HG03442 (cell line): ENCODE measurements at regions not wholly inside any gene's neighbourhood (a gene's known extent, or its start where the extent isn't known, plus 50 kb on each side); places are given as distances from the start of the nearest gene placed in this dataset.

ENCODE experiments used
- ATAC-seq: cut with Tn5 transposase; IDR thresholded peaks from one replicate; pipeline ENCODE4 v1.9.1; 2021; ENCODE audit warnings: mild to moderate bottlenecking, moderate library complexity; ENCODE audit not compliant: unreplicated experiment

DNA sequence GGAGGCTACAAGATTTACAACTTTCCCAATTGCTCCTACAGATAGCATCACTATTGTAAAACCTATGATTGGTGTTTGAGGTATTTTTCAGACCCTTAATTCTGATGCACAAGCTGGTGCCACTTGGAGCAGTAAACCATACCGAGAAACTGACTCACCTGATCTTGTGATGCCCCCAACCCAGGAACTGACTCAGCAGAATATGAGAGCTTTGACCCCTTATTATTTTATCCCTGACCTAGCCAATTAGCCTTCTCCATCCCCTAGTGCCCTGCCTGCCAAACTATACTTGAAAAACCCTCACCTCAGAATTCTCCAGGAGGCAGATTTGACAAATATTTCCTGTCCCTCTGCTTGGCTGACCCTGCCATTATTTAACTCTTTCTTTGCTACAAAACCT is 585.9 kb upstream of the GHITM start:
- ATAC-seq, result no peak

DNA sequence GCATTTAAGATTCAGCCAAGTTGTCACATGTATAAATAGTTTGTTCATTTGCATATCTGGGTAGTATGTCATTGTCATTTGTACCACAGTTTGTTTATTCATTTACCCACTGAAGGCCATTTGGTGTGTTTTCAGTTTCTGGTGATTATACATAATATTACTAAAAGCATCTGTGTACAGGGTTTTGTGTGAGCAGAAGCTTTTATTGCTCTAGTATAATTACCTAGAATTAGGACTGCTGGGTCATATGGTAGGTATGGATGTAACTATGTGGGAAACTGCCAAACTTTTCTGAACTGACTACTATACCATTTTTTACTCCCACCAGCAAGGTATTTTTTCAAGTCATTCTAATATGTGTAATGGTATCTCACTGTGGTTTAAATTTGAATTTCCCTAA is 584.0 kb upstream of the GHITM start:
- ATAC-seq, result peak; percentile 63

DNA sequence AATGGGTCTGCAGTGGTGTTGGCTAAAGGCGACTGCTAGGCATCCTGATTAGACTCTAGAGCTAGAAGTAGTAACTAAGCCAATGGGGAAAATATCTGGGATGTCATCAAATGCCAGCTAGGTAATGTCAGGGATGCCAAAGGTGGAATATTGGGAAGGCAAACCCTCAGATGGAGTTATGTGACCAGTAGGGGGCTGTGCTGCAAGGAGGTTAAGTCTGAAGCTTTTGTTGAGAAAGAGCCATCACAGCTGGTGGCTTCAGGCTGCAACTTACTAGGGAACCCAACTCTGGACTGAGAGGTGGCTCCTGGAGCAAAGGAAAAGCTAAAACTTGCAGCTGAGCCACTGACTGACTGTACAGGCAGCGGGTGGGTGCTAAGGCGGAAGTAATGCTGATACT is 576.9 kb upstream of the GHITM start:
- no peak for ATAC-seq

DNA sequence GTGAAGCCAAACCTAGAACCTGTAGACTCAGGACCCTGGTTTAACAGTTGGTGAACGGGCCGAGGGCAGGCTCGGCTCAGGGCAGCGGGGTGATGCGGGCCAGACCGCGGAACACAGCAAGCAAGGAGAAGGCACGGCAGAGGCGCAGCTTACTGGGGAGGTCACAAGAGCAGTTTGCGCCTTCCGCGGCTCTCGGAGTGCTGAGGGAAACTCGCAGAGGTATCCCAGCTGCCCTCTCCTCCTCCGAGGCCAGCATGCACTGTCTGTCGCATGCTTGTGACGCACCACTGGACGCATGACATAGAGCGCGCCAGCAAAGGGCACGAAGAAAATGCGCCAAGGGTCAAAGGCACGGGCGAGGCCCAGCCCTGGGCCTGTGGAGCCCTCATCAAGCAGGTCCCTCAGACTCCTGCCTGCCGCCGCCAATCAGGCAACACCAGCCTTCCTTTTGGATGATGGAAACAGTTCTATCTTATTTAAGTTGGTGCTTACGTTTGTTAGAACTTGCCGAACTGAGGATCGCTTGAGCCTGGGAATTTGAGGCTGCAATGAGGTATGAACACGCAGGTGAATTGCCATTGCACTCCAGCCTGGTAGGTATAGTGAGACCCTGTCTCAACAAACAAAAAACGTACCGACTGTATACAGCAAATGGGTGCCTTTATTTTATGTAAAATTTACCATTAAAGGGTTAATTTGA is 574.3 kb upstream of the GHITM start:
- ATAC-seq, result no peak

DNA sequence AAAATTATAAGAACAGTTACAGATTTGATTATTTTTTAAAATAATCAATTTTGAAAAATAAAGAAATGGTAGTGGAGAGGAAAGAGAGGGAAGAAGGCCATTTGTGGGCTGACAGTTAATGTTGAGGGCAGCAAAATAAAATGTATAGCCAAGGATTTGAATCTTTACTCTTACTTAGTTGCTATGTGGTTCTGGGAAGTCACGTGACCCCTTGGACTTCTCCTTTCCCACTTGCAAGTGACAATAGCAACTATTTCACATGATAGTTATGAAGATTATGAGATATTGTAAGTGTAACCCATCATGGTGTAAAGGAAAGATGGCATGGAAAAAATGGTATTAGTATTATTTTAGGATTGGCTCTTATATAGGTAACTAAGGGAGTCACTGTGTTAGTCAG is 567.3 kb upstream of the GHITM start:
- no peak for ATAC-seq

DNA sequence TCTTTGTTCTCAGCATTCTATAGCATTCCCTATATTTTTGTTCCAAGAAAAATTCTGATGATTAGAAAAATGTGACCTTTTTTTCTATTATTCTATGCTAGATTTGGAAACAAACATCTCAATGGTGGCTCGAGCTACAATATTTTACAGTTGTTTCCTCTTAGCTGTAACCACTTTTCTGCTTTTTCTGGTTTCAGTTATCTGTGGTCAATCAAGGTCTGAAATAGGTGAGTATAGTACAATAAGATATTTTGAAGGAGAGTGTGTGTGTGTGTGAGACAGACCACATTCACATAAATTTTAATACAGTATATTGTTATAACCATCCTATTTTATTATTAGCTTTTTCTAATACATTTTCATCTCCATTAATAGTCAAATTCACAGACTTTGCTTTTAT is 564.5 kb upstream of the GHITM start:
- ATAC-seq, result peak; percentile 52

DNA sequence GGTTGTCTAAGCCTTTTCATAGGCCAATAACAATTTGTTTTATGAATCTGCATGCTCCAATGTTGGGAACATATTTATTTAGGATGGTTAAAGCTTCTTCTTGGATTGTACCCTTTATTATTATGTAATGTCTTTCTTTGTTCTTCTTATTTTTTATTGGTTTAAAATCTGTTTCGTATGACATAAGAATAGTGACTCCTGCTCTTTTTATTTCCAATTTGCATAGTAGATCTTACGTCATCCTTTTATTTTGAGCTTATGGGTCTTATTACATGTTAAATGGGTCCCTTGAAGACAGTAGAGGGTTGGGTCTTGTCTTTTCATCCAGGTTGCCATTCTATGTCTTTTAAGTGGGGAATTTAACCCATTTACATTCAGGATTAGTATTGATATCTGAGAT is 561.9 kb upstream of the GHITM start:
- ATAC-seq, result no peak

DNA sequence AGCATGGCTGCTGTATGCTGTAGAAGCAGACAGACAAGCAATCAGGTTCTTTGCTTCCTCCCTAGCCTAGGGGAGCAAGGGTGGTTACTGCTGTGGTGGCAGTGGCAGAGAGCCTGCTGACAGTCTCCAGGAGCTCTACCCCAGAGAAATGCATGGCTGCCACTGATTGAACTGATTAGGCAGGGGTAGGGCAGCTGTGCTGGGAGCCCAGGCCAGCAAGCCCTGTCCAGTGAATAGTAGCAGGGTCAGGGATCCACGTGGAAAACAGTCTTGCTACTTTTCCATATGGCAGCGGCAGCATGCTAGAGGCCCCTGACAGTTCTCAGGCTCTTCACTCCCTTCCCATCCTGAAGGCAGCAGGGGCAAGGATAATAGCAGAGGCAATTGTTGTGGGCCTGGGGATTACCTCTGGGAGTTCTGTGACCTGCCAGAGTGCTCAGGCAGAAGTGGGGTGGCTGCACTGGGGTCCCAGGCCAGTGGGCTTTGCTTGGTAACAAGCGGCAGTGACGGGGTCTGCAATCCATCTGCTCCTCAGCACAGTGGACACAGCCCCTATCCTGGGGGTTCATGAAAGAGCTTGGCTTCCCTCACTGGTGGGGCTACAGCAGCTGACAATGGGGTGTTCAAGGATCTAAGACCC is 558.8 kb upstream of the GHITM start:
- no peak for ATAC-seq

DNA sequence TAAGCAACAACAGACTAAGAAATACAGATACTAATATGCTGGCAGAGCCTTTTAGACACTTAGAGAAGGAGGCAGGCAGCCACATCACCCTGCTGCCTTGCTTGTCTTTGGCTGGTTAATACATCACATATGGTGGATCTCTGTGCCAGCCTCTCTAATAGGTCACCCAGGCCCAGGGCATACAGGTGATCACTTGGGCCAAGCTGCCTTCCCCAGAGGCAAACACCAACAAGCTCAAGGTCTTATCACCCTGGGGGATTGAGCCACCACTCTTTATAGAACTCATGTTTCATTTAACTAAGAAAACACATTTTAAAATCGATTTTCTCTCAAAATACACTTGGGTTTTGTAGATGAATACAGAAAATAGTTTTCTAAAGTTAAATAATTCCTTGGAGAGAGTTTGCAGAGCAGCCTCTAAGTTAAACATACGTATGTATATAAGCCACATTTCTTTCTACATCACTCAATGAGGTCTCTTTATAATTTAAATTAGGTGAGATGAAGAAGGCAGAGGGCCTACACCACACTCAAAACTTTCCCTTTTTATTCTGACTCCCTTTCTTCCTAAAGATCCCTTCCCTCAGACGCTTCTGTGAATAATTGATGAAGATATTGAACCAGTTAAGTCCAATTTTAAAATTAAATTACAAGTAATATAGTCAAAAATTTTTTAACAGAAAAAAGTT is 556.8 kb upstream of the GHITM start:
- ATAC-seq, result no peak

DNA sequence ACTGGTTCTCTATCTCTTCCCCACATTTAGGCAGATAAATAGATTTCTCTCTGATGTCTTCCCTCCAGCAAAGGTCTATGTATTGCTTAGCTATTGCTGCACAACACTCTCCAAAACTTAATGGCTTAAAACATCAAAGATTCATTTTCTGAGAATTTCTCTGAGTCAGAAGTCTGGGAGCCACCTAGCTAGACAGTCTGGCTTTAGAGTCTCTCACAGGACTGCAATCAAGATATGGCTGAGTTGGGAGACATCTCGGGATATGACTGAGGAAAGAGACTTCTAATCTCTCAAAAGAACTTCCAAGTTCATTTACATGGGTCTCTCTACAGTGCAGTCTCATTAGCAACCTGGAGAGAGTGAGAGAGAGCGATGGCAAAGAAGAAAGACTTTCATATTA is 553.6 kb upstream of the GHITM start:
- no peak for ATAC-seq

DNA sequence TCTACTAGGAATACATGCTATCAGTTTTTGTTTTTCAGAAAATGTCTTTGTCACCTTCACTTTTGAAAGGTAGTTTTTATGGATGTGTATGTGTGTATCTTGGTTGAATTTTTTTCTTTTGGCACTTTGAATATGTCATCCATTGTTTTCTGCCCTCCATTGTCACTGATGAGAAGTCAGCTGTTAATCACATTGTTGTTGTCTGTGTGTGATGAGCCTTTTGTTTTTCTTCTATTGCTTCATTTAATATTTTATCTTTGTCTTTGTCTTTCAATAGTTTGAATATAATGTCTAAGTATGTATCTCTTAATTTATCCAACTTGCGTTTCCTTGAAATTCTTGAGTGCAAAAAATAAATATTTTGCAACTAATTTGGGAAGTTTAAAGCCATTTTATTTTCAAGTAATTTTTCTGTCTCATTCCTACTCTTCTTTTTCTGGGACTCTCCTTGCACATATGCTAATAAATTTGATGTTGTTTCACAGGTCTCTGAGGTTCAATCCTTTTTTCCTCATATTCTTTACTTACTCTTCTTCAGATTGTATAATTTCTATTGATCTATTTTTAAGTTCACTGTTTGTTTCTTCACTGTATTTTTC is 546.9 kb upstream of the GHITM start:
- ATAC-seq, result no peak

DNA sequence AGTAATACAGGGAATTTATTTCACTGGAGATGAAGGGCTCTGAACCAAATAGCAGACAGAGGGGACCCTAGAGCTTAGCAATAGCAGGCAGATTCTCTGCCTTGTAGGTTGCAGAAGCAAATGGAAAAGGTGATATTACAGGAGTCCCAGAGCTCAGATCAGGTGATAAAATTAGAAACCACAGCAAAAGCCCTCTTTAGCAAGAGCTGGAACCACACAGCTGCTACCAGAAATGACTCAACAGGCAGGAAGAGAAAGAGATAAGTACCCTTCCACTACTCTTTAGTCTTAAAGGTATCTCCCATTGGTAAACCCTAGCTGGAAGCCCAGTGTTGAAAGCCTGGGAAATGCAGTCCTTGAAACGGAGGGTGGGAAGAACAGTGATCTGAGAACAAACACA is 535.6 kb upstream of the GHITM start:
- peak; percentile 99 for ATAC-seq

DNA sequence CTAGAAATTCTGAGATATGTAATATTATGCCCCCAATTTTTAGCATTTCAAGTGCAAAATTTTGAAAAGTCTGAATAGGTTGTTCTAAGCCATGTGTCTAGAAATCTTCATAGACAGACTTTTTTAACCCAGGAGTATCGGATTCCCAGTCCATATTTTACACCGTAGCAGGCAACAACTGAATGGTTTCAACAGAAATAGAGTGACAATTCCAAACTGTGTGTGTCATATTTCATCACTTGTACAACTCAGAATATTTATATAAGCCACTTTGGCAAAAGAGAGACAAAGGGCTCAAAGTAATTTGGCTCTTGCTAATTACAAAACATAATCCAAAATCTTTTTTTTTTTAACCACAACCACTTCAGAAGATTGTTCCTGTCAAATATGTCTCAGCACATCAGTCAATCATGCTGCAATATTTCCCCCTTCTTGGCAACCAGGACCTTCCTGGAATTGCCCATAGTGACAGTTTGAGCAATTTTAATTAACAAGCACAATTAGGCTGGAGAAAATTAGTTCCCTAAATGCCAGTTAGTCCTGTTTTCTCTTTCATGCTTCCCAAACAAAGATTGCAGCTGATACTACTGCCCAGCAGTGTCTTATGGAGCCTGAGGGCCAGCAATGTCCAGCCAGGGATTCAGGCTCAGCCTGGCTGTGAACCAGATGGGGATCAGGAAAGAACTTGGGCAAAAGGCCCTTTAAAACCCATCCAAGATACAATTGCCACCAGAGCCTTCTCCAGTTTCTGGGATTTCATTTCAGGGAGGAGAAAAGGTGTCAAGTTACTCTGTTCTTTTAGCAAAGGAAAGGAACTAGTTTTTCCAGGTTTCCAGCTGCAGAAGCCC is 533.3 kb upstream of the GHITM start:
- ATAC-seq, result no peak

DNA sequence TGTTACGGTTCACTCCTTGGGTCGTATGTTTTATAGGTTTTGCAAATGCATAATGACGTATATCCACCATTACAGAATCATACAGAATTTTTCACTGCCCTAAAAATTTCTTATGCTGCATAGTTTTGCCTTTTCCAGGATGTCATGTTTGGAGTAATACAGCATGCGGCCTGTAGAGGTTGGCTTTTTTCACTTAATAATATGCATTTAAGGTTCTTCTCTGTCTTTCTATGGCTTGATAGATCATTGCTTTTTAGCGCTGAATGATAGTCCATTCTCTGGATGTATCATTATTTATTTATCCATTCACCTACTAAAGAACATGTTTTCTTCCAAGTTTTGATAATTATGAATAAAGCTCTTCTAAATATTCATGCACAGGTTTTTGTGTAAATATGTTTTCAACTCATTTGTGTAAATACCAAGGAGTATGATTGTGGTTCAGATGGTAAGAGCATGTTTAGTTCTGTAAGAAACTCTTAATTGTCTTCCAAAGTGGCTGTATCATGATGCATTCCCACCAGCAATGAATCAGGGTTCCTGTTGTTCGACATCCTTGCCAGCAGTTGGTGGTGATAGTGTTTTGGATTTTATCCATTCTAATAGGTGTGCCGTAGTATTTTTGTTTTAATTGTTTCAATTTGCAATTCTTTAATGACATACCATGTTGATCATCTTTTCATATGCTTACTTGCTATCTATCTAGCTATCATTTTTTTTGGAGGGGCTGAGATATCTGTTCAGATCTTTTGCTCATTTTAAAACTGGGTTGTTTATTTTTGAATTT is 531.2 kb upstream of the GHITM start:
- ATAC-seq, result no peak

DNA sequence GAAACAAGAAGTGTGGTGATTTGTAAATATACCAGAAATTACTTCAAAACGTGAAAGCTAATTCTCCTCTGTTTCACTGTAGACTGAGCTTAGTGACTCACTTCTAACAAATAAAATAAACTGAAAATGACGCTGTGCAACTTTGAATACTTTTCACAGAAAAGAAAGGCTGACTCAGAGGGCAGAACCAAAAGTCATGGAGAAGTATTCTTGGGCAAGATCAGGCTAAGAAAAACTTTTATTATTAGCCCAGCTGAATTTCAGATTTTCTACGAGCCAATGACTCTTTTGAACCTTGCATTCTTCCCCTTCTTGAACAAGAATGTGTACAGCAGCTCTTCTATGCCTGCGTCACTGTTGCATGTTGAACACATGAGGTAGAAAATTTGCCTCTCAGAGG is 527.3 kb upstream of the GHITM start:
- ATAC-seq, result no peak

DNA sequence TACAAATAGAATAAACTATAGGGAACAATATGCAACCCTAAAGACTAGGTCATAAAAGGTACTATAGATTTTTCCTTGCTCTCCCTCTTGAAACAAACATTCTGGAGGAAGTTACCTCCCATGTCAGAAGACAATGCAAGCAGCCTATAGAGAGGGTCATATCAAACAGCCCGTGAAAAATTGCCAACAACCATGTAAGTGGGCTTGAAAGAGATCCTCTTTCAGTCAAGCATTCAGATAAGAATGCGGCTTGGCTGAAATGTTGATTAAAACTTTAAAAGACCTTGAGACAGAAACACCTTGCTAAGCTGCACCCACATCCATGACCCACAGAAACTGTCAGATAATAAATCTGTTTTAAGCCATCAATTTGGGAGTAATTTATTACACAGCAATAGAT is 526.6 kb upstream of the GHITM start:
- ATAC-seq, result no peak

DNA sequence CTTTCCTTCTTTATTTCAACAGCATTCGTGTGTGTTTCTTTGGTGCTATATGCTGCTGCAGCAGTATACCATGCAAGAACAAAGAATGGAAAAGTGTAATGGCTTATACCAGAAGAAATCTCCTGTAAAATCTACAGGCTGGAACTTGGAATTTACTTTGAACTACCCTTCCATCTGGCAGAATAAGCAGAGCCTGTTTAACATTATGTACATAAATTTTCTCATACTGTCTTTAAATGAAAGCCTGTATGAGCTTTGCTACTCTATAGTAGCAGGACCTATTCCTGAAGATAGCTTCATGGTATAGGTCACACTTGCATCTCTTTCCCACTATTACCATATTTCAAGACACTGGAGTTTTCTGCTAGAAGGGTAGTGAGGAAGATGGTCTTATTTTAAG is 522.1 kb upstream of the GHITM start:
- no peak for ATAC-seq

DNA sequence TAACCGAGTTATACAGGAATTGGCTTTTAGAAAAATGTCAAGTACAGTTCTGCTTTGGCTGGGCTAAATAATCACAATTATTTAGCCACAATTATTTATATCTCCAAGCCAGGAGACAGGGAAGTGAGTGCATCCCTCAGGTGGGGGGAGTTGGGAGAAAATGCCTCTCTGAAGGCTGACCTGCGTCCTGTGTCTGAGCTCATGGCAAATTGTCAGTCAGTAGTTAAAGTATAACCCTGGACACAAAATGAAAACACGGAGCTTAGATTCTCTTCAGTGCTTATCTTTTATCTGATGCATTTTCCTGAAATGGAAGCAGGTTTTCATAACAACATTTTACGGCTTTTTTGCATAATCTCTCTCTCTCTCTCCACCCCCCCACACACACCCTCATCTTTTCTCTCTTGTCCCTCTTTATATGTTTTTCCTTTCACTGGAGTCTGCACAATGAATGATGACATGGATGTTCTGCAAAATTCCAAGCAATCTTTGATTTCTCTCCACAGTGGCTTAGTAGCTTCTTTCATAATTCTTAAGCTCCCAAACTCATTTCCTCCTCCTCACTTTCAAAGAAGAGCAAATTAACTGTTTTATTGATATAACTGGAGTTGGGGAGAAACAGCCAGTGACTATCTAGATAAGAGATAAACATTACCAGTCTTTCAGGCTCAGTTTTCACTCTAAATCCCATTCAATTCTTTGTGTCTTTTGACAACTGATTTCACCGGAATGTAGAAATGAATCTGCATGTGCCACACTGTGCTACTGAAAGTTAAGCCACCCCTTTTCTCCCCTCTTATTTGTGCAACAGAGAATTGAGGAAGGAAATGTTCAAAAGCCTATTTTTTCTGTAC is 521.4 kb upstream of the GHITM start:
- no peak for ATAC-seq

DNA sequence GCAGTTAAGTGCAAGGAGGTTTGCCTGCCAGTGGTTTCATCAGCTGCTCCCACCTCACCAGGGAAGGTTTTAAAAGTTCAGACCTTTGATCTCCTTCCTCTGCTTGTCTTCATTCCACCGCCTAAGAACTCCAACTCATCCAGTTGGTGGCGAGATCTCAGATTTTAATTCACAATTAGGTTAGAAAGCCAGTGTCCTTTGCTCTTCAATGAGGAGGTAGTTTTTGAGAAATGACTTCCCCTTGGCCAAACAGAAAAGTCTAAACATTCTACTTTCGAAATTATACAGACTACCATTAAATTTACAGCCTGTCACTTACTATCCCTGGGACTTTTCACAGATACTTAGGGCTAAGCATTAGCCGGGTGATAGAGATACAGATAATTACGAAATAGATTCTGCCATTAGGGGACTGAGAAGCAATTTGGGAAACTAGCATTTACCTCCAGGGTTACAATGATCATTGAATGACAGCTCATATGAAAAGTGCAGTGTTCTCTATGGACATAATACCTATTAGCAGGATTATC is 513.4 kb upstream of the GHITM start:
- ATAC-seq, result no peak
